H9 (cell line): ENCODE measurements at regions not wholly inside any gene's neighbourhood (a gene's known extent, or its start where the extent isn't known, plus 50 kb on each side); places are given as distances from the start of the nearest gene placed in this dataset.

ENCODE experiments used
- DNase-seq: peaks from one replicate; pipeline ENCODE4 v3.0.0-alpha.2; 2017
- H2AFZ ChIP-seq: one replicate; pipeline ENCODE4 v1.6.1; 2013; ENCODE audit warnings: mild to moderate bottlenecking, low read length, control low read depth, moderate library complexity
- H2AK5ac ChIP-seq: 2 replicates; pipeline ENCODE4 v1.6.1; 2013; ENCODE audit warnings: low read length, control low read depth, mixed read lengths; ENCODE audit not compliant: insufficient read length
- H2BK120ac ChIP-seq: one replicate; pipeline ENCODE4 v1.6.1; 2013; ENCODE audit warnings: low read depth, mild to moderate bottlenecking, low read length, control low read depth, inconsistent platforms; ENCODE audit not compliant: poor library complexity, severe bottlenecking
- H2BK12ac ChIP-seq: 2 replicates; pipeline ENCODE4 v1.6.1; 2013; ENCODE audit warnings: low read length, control low read depth, mixed read lengths, low read depth; ENCODE audit not compliant: insufficient read length
- H2BK15ac ChIP-seq: 2 replicates; pipeline ENCODE4 v1.6.1; 2013; ENCODE audit warnings: low read depth, low read length, control low read depth
- H2BK20ac ChIP-seq: one replicate; pipeline ENCODE4 v1.6.1; 2013; ENCODE audit warnings: low read depth, mild to moderate bottlenecking, low read length, control low read depth, inconsistent platforms; ENCODE audit not compliant: poor library complexity, severe bottlenecking
- H2BK5ac ChIP-seq: 2 replicates; pipeline ENCODE4 v1.6.1; 2013; ENCODE audit warnings: low read length, control low read depth, mixed read lengths; ENCODE audit not compliant: insufficient read length
- H3K14ac ChIP-seq: 2 replicates; pipeline ENCODE4 v1.6.1; 2013; ENCODE audit warnings: low read length, control low read depth; ENCODE audit not compliant: insufficient read depth
- H3K18ac ChIP-seq: 2 replicates; pipeline ENCODE4 v1.6.1; 2013; ENCODE audit warnings: low read depth, mild to moderate bottlenecking, mixed read lengths, low read length, control low read depth; ENCODE audit not compliant: insufficient read length
- H3K23ac ChIP-seq: 2 replicates; pipeline ENCODE4 v1.6.1; 2013; ENCODE audit warnings: low read length, control low read depth, mixed read lengths, low read depth; ENCODE audit not compliant: insufficient read length
- H3K23me2 ChIP-seq: 2 replicates; pipeline ENCODE4 v1.6.1; 2013; ENCODE audit warnings: low read depth, mild to moderate bottlenecking, mixed read lengths, low read length, control low read depth; ENCODE audit not compliant: insufficient read length, poor library complexity, severe bottlenecking
- H3K27ac ChIP-seq: 2 replicates; pipeline ENCODE4 v1.5.1; 2013; ENCODE audit warnings: low read length, control low read depth, mixed read lengths, low read depth; ENCODE audit not compliant: insufficient read length
- H3K27me3 ChIP-seq: 2 replicates; pipeline ENCODE4 v1.6.1; 2013; ENCODE audit warnings: low read length, control low read depth, inconsistent platforms; ENCODE audit not compliant: insufficient read depth
- H3K4ac ChIP-seq: 2 replicates; pipeline ENCODE4 v1.6.1; 2013; ENCODE audit warnings: low read depth, mild to moderate bottlenecking, control low read depth, inconsistent platforms, low read length, moderate library complexity
- H3K4me1 ChIP-seq: 2 replicates; pipeline ENCODE4 v1.6.1; 2013; ENCODE audit warnings: low read length, control low read depth, inconsistent platforms; ENCODE audit not compliant: insufficient read depth
- H3K4me2 ChIP-seq: 2 replicates; pipeline ENCODE4 v1.6.1; 2013; ENCODE audit warnings: low read length, control low read depth, mixed read lengths; ENCODE audit not compliant: insufficient read length, insufficient read depth
- H3K56ac ChIP-seq: 2 replicates; pipeline ENCODE4 v1.6.1; 2013; ENCODE audit warnings: low read depth, mild to moderate bottlenecking, mixed read lengths, low read length, control low read depth; ENCODE audit not compliant: insufficient read length
- H3K79me1 ChIP-seq: 2 replicates; pipeline ENCODE4 v1.6.1; 2013; ENCODE audit warnings: low read depth, mild to moderate bottlenecking, moderate library complexity, low read length, control low read depth, inconsistent platforms; ENCODE audit not compliant: insufficient read depth, poor library complexity, severe bottlenecking
- H3K79me2 ChIP-seq: 2 replicates; pipeline ENCODE4 v1.6.1; 2013; ENCODE audit warnings: low read length, control low read depth, inconsistent platforms; ENCODE audit not compliant: insufficient read depth
- H3K9ac ChIP-seq: 2 replicates; pipeline ENCODE4 v1.6.1; 2013; ENCODE audit warnings: low read length, control low read depth, mixed read lengths; ENCODE audit not compliant: insufficient read length; ENCODE audit errors: extremely low read depth
- H3K9me3 ChIP-seq: one replicate; pipeline ENCODE4 v1.6.1; 2013; ENCODE audit warnings: low read depth, low read length, inconsistent platforms; ENCODE audit not compliant: control insufficient read depth
- H3T11ph ChIP-seq: one replicate; pipeline ENCODE4 v1.6.1; 2013; ENCODE audit warnings: mild to moderate bottlenecking, low read length, control low read depth, inconsistent platforms
- H4K20me1 ChIP-seq: one replicate; pipeline ENCODE4 v1.6.1; 2013; ENCODE audit not compliant: control insufficient read depth, insufficient read length, insufficient read depth
- H4K5ac ChIP-seq: 2 replicates; pipeline ENCODE4 v1.6.1; 2013; ENCODE audit warnings: low read depth, mild to moderate bottlenecking, mixed read lengths, low read length, control low read depth; ENCODE audit not compliant: insufficient read length
- H4K8ac ChIP-seq: replicated peaks from 2 replicates; pipeline ENCODE4 v1.6.1; 2013; ENCODE audit warnings: low read length, control low read depth, mixed read lengths, low read depth; ENCODE audit not compliant: insufficient read length
- H4K91ac ChIP-seq: 2 replicates; pipeline ENCODE4 v1.6.1; 2013; ENCODE audit warnings: low read depth, mild to moderate bottlenecking, moderate library complexity, mixed read lengths, low read length, control low read depth; ENCODE audit not compliant: insufficient read length
- H3K27ac Mint-ChIP-seq, 3 experiments: 2 replicates in 2 of 3; 3 replicates in 1 of 3; pipeline ENCODE4 v1.8.0; 2020 to 2021; ENCODE audit warnings: mixed read lengths in 3 of 3, mild to moderate bottlenecking in 1 of 3, moderate library complexity in 1 of 3
- H3K27me3 Mint-ChIP-seq: 2 replicates; pipeline ENCODE4 v1.8.0; 2021; ENCODE audit warnings: low read depth, mild to moderate bottlenecking, moderate library complexity, mixed read lengths
- H3K36me3 Mint-ChIP-seq, 3 experiments: 2 replicates in 2 of 3; 3 replicates in 1 of 3; pipeline ENCODE4 v1.8.0; 2020 to 2021; ENCODE audit warnings: low read depth in 3 of 3, mixed read lengths in 3 of 3; ENCODE audit not compliant: insufficient read depth in 1 of 3
- H3K4me1 Mint-ChIP-seq, 2 experiments: 2 replicates each; pipeline ENCODE4 v1.8.0; 2020; ENCODE audit warnings: mixed read lengths in 2 of 2
- H3K4me3 Mint-ChIP-seq, 2 experiments: 2 replicates in 1 of 2; 3 replicates in 1 of 2; pipeline ENCODE4 v1.8.0; 2020 to 2021; ENCODE audit warnings: mild to moderate bottlenecking in 2 of 2, mixed read lengths in 2 of 2, moderate library complexity in 1 of 2
- H3K9me3 Mint-ChIP-seq, 2 experiments: 2 replicates in 1 of 2; 3 replicates in 1 of 2; pipeline ENCODE4 v1.8.0; 2020; ENCODE audit warnings: mild to moderate bottlenecking in 2 of 2, mixed read lengths in 2 of 2, moderate library complexity in 1 of 2
- WGBS: extraction: QIAGEN DNeasy Blood & Tissue Kit; methylation state at CpG from one replicate; pipeline ENCODE4 v1.1.7; 2013; ENCODE audit warnings: missing lambda C conversion rate, low lambda C conversion rate, mixed read lengths; ENCODE audit not compliant: insufficient read length; ENCODE audit errors: extremely low coverage; 5-methylcytosine and 5-hydroxymethylcytosine counted together
- TF ChIP-seq, protein P1 (sequence below): fragments of 200-600 bp; sonication (generic); conservative IDR thresholded peaks from 3 replicates; pipeline ENCODE4 v1.8.0; 2021; ENCODE audit warnings: antibody characterized with exemption, mild to moderate bottlenecking

- Histone ChIP-seq H2BK5ac (no peak overlapping the region), H2BK120ac (no peak overlapping the region), H2AFZ (no peak overlapping the region), H3K14ac (no peak overlapping the region), H2BK20ac (no peak overlapping the region), H4K8ac (no peak overlapping the region), H4K5ac (no peak overlapping the region), H3K56ac (no peak overlapping the region), H3K4me2 (no peak overlapping the region), H3K27me3 (no peaks in the 10 kb centered on the region), H2BK12ac (no peak overlapping the region), H3K79me2 (no peaks in the 10 kb centered on the region), H3K4me1 (no peaks in the 10 kb centered on the region), H4K91ac (no peak overlapping the region), H4K20me1 (no peaks in the 10 kb centered on the region), H3K23ac (no peak overlapping the region), H3K9ac (no peak overlapping the region), H3K79me1 (no peaks in the 10 kb centered on the region), H3K18ac (no peak overlapping the region), H3K9me3 (no peaks in the 10 kb centered on the region), H3K23me2 (no peaks in the 10 kb centered on the region), H2BK15ac (no peak overlapping the region), H3T11ph (no peak overlapping the region), H3K4ac (no peak overlapping the region), H3K27ac (no peak overlapping the region), H2AK5ac (no peak overlapping the region)
- no CpG with 5 or more reads among the region's 4 CpGs for WGBS
- H3K9me3 Mint-ChIP-seq = peaks cover 4 to 8% of the 10 kb centered on the region in 2 experiments; a peak in 4 of 5 replicates
- no peak overlapping the region for H3K4me3 Mint-ChIP-seq
- TF ChIP-seq, protein P1, sequence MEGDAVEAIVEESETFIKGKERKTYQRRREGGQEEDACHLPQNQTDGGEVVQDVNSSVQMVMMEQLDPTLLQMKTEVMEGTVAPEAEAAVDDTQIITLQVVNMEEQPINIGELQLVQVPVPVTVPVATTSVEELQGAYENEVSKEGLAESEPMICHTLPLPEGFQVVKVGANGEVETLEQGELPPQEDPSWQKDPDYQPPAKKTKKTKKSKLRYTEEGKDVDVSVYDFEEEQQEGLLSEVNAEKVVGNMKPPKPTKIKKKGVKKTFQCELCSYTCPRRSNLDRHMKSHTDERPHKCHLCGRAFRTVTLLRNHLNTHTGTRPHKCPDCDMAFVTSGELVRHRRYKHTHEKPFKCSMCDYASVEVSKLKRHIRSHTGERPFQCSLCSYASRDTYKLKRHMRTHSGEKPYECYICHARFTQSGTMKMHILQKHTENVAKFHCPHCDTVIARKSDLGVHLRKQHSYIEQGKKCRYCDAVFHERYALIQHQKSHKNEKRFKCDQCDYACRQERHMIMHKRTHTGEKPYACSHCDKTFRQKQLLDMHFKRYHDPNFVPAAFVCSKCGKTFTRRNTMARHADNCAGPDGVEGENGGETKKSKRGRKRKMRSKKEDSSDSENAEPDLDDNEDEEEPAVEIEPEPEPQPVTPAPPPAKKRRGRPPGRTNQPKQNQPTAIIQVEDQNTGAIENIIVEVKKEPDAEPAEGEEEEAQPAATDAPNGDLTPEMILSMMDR = no peak
- peaks cover 0 to 7% (median 2%) of the 10 kb centered on the region in 3 experiments; a peak in 4 of 7 replicates for H3K36me3 Mint-ChIP-seq
- no peaks in the 10 kb centered on the region for H3K4me1 Mint-ChIP-seq
- H3K27ac Mint-ChIP-seq = no peak overlapping the region
- no peak for DNase-seq
- no peaks in the 10 kb centered on the region for H3K27me3 Mint-ChIP-seq
These were observed 653.8 kb downstream of the ELAVL2 start for GRCh38 chr9:23172206-23172605.
